HG02852 (cell line): ENCODE measurements at regions not wholly inside any gene's neighbourhood (a gene's known extent, or its start where the extent isn't known, plus 50 kb on each side); places are given as distances from the start of the nearest gene placed in this dataset.

Source experiments
- ATAC-seq: cut with Tn5 transposase; IDR thresholded peaks from one replicate; pipeline ENCODE4 v1.9.1; 2021; ENCODE audit warnings: mild to moderate bottlenecking, moderate library complexity; ENCODE audit not compliant: unreplicated experiment

- ATAC-seq = no peak
These were observed 219.2 kb upstream of the NAALADL2 start for GRCh38 chr3:174639970-174640369.

GRCh38 chr3:174640932-174641331 is 218.2 kb upstream of the NAALADL2 start:
- ATAC-seq = no peak

- no peak for ATAC-seq
These were observed 214.8 kb upstream of the NAALADL2 start for GRCh38 chr3:174644287-174644686.

GRCh38 chr3:174651951-174652350 is 207.2 kb upstream of the NAALADL2 start:
- no peak for ATAC-seq

- ATAC-seq = no peak
These were observed 199.6 kb upstream of the NAALADL2 start for GRCh38 chr3:174659511-174659910.

GRCh38 chr3:174662653-174663052 is 196.5 kb upstream of the NAALADL2 start:
- ATAC-seq = no peak

GRCh38 chr3:174667386-174667785 is 191.7 kb upstream of the NAALADL2 start:
- no peak for ATAC-seq

- no peak for ATAC-seq
These were observed 183.7 kb upstream of the NAALADL2 start for GRCh38 chr3:174675406-174675805.

- ATAC-seq = no peak
These were observed 177.3 kb upstream of the NAALADL2 start for GRCh38 chr3:174681784-174682183.

- no peak for ATAC-seq
These were observed 173.3 kb upstream of the NAALADL2 start for GRCh38 chr3:174685796-174686195.

GRCh38 chr3:174697310-174697709 is 161.8 kb upstream of the NAALADL2 start:
- ATAC-seq = no peak

- no peak for ATAC-seq
These were observed 158.4 kb upstream of the NAALADL2 start for GRCh38 chr3:174700736-174701135.

GRCh38 chr3:174710612-174711011 is 148.5 kb upstream of the NAALADL2 start:
- no peak for ATAC-seq

GRCh38 chr3:174715386-174715785 is 143.7 kb upstream of the NAALADL2 start:
- ATAC-seq = no peak

GRCh38 chr3:174716956-174717505 is 142.1 kb upstream of the NAALADL2 start:
- no peak for ATAC-seq

- no peak for ATAC-seq
These were observed 138.4 kb upstream of the NAALADL2 start for GRCh38 chr3:174720717-174721116.

GRCh38 chr3:174725303-174725702 is 133.8 kb upstream of the NAALADL2 start:
- ATAC-seq = no peak

- no peak for ATAC-seq
These were observed 121.2 kb upstream of the NAALADL2 start for GRCh38 chr3:174737966-174738365.

GRCh38 chr3:174749143-174749542 is 110.0 kb upstream of the NAALADL2 start:
- ATAC-seq = no peak

- ATAC-seq = no peak
These were observed 103.0 kb upstream of the NAALADL2 start for GRCh38 chr3:174755833-174756829.

GRCh38 chr3:174758943-174759342 is 100.2 kb upstream of the NAALADL2 start:
- ATAC-seq = no peak

GRCh38 chr3:174767406-174767805 is 91.7 kb upstream of the NAALADL2 start:
- ATAC-seq = no peak
